ENCODE measurements at regions not wholly inside any gene's neighbourhood (a gene's known extent, or its start where the extent isn't known, plus 50 kb on each side); places are given as distances from the start of the nearest gene placed in this dataset.

DNA sequence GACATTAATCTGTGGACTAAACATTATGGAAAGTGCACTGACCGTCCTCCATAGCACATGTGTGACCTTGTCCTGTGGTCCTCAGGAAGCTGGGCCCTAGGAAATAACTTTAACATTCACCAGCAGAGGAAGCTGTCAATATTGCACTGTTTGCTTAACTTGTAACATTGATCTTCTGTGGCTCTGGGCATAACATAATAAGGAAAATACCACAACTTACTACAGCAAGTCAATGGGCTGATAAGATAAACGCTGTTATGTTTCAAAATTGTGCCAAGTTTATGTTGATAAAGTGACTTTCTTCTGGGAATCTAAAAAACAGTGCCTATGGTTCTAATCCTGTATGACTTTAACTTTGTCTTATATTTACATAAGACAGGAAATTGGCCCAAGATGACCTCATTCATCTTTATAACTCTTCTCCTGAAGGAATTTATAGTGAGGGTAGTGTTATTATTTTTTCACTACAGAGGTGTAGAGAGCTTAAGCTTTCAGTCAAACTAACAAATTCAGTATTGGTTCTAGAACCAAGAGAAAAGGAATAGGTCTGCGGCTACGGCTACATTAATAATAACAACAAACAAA is 113.7 kb upstream of the MAP4K3 start:
- no peak for DNase-seq
- Histone ChIP-seq H3K36me3 (ENCODE audit: control insufficient read depth in 2 of 3, insufficient read depth in 3 of 3, low read length in 3 of 3) (no peaks in the 10 kb centered on the region), H3K4me3 (ENCODE audit: low read length in 3 of 3) (no peak overlapping the region), H3K27ac (ENCODE audit: low read depth in 2 of 2, low read length in 2 of 2) (no peak overlapping the region), H3K9me3 (ENCODE audit: control insufficient read depth in 2 of 3, insufficient read depth in 1 of 3, low read length in 3 of 3) (no peaks in the 10 kb centered on the region), H3K9ac (ENCODE audit: low read length in 3 of 3) (no peak overlapping the region), H3K4me1 (ENCODE audit: control insufficient read depth in 2 of 3, insufficient read depth in 2 of 3, low read depth in 1 of 3, low read length in 3 of 3) (peaks cover 0 to 8% (median 6%) of the 10 kb centered on the region in 3 donors), H3K27me3 (ENCODE audit: control insufficient read depth, insufficient read depth, low read length) (no peaks in the 10 kb centered on the region)
- intact Hi-C loops (cut with DNase I), result no loop called here
- no peak for FAIRE-seq
- no peak for TF ChIP-seq CTCF (IDR thresholded peaks at IDR 0.05; ENCODE audit: borderline replicate concordance, extremely low read depth, insufficient read depth)

DNA sequence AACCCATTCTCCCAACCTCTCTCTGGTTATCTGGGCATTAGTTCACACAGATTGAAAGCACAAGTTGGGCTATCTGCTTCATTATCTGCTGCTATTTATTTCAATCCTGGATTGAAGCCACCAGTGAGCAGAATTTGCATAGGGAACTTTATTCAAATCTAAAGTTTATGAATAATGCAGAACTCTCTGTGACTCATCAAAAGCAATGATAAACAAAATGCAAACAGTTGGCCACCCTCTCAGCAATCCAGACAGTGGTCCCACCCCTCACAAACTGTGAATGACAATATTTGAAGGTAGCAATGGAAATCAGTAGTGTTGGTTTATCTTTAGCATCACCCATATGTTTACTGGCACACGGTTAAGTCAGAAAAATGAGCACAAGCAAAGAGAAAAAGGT is 106.8 kb upstream of the TMEM178A start:
- H3K27ac ChIP-seq (ENCODE audit: low read depth in 2 of 2, low read length in 2 of 2), result no peak overlapping the region
- no peak overlapping the region for H3K4me3 ChIP-seq (ENCODE audit: low read length in 3 of 3)
- no peaks in the 10 kb centered on the region for H3K4me1 ChIP-seq (ENCODE audit: control insufficient read depth in 2 of 3, insufficient read depth in 2 of 3, low read depth in 1 of 3, low read length in 3 of 3)
- H3K9me3 ChIP-seq (ENCODE audit: control insufficient read depth in 2 of 3, insufficient read depth in 1 of 3, low read length in 3 of 3), result peaks cover 0 to 7% (median 0%) of the 10 kb centered on the region in 3 donors
- no peaks in the 10 kb centered on the region for H3K27me3 ChIP-seq (ENCODE audit: control insufficient read depth, insufficient read depth, low read length)
- intact Hi-C loops (cut with DNase I), result no loop called here
- TF ChIP-seq CTCF (IDR thresholded peaks at IDR 0.05; ENCODE audit: borderline replicate concordance, extremely low read depth, insufficient read depth), result no peak
- DNase-seq, result no peak
- H3K9ac ChIP-seq (ENCODE audit: low read length in 3 of 3), result no peak overlapping the region
- no peaks in the 10 kb centered on the region for H3K36me3 ChIP-seq (ENCODE audit: control insufficient read depth in 2 of 3, insufficient read depth in 3 of 3, low read length in 3 of 3)
- FAIRE-seq, result no peak

- Histone ChIP-seq H3K27me3 (ENCODE audit: control insufficient read depth, insufficient read depth, low read length) (no peaks in the 10 kb centered on the region), H3K4me1 (ENCODE audit: control insufficient read depth in 2 of 3, insufficient read depth in 2 of 3, low read depth in 1 of 3, low read length in 3 of 3) (peaks cover 0 to 18% (median 3%) of the 10 kb centered on the region in 3 donors), H3K4me3 (ENCODE audit: low read length in 3 of 3) (no peak overlapping the region), H3K9me3 (ENCODE audit: control insufficient read depth in 2 of 3, insufficient read depth in 1 of 3, low read length in 3 of 3) (peaks cover 0 to 7% (median 0%) of the 10 kb centered on the region in 3 donors), H3K36me3 (ENCODE audit: control insufficient read depth in 2 of 3, insufficient read depth in 3 of 3, low read length in 3 of 3) (no peaks in the 10 kb centered on the region), H3K9ac (ENCODE audit: low read length in 3 of 3) (no peak overlapping the region), H3K27ac (ENCODE audit: low read depth in 2 of 2, low read length in 2 of 2) (no peak overlapping the region)
- no peak for TF ChIP-seq CTCF (IDR thresholded peaks at IDR 0.05; ENCODE audit: borderline replicate concordance, extremely low read depth, insufficient read depth)
- no peak for DNase-seq
- intact Hi-C loops (cut with DNase I), result no loop called here
- no peak for FAIRE-seq
Measured at GRCh38 chr2:39563572-39563971, 102.1 kb upstream of the TMEM178A start.

- TF ChIP-seq CTCF (IDR thresholded peaks at IDR 0.05; ENCODE audit: borderline replicate concordance, extremely low read depth, insufficient read depth), result no peak
- Histone ChIP-seq H3K9ac (ENCODE audit: low read length in 3 of 3) (no peak overlapping the region), H3K36me3 (ENCODE audit: control insufficient read depth in 2 of 3, insufficient read depth in 3 of 3, low read length in 3 of 3) (no peaks in the 10 kb centered on the region), H3K9me3 (ENCODE audit: control insufficient read depth in 2 of 3, insufficient read depth in 1 of 3, low read length in 3 of 3) (peaks cover 0 to 7% (median 0%) of the 10 kb centered on the region in 3 donors), H3K27me3 (ENCODE audit: control insufficient read depth, insufficient read depth, low read length) (no peaks in the 10 kb centered on the region), H3K4me1 (ENCODE audit: control insufficient read depth in 2 of 3, insufficient read depth in 2 of 3, low read depth in 1 of 3, low read length in 3 of 3) (peaks cover 0 to 35% (median 18%) of the 10 kb centered on the region in 3 donors), H3K27ac (ENCODE audit: low read depth in 2 of 2, low read length in 2 of 2) (peak overlapping the region in 1 of 2 donors; percentile 66), H3K4me3 (ENCODE audit: low read length in 3 of 3) (peak overlapping the region in 1 of 3 donors; percentile 18)
- no peak for DNase-seq
- intact Hi-C loops (cut with DNase I), result no loop called here
- FAIRE-seq, result no peak
Measured at GRCh38 chr2:39567507-39567906, 98.2 kb upstream of the TMEM178A start.

Measured in kidney (tissue), 13 donors.